Ureter (tissue), 1 donor: ENCODE measurements at regions not wholly inside any gene's neighbourhood (a gene's known extent, or its start where the extent isn't known, plus 50 kb on each side); places are given as distances from the start of the nearest gene placed in this dataset.

Source experiments
- DNase-seq: peaks from one replicate; pipeline ENCODE4 v3.0.0-alpha.2; 2020; ENCODE audit warnings: low spot score
- donor health status: DM: yes; HTN: yes; CAD: no.

- DNase-seq: no peak
Measured at GRCh38 chr1:58430421-58431275, 115.9 kb downstream of the OMA1 start.

GRCh38 chr1:58426918-58427317 is 119.6 kb downstream of the OMA1 start:
- no peak for DNase-seq

- DNase-seq: no peak
Measured at GRCh38 chr1:58422436-58422835, 124.1 kb downstream of the OMA1 start.

GRCh38 chr1:58418283-58419228 is 128.0 kb downstream of the OMA1 start:
- DNase-seq: no peak

- DNase-seq: no peak
Measured at GRCh38 chr1:58412071-58412580, 134.4 kb downstream of the OMA1 start.

GRCh38 chr1:58409890-58410289 is 136.6 kb downstream of the OMA1 start:
- peak; percentile 44 for DNase-seq

GRCh38 chr1:58409336-58409735 is 137.2 kb downstream of the OMA1 start:
- no peak for DNase-seq

- DNase-seq: no peak
Measured at GRCh38 chr1:58406301-58407071, 140.0 kb downstream of the OMA1 start.

- DNase-seq: no peak
Measured at GRCh38 chr1:58405660-58406059, 140.9 kb downstream of the OMA1 start.

- no peak for DNase-seq
Measured at GRCh38 chr1:58403894-58404293, 142.6 kb downstream of the OMA1 start.

- DNase-seq: no peak
Measured at GRCh38 chr1:58402444-58402843, 144.1 kb downstream of the OMA1 start.

- no peak for DNase-seq
Measured at GRCh38 chr1:58401991-58402390, 144.5 kb downstream of the OMA1 start.

- no peak for DNase-seq
Measured at GRCh38 chr1:58399176-58399575, 147.3 kb downstream of the OMA1 start.

GRCh38 chr1:58398714-58399113 is 147.8 kb downstream of the OMA1 start:
- no peak for DNase-seq

- DNase-seq: no peak
Measured at GRCh38 chr1:58397187-58397820, 149.2 kb downstream of the OMA1 start.

GRCh38 chr1:58396150-58396549 is 150.4 kb downstream of the OMA1 start:
- DNase-seq: no peak

- no peak for DNase-seq
Measured at GRCh38 chr1:58395355-58395754, 151.2 kb downstream of the OMA1 start.

GRCh38 chr1:58392083-58392482 is 154.4 kb downstream of the OMA1 start:
- DNase-seq: no peak

GRCh38 chr1:58391514-58391913 is 155.0 kb downstream of the OMA1 start:
- no peak for DNase-seq

GRCh38 chr1:58391056-58391455 is 155.5 kb downstream of the OMA1 start:
- no peak for DNase-seq

- DNase-seq: no peak
Measured at GRCh38 chr1:58390091-58390490, 156.4 kb downstream of the OMA1 start.
